Ectodermal cell (in vitro differentiated cells): ENCODE measurements at regions not wholly inside any gene's neighbourhood (a gene's known extent, or its start where the extent isn't known, plus 50 kb on each side); places are given as distances from the start of the nearest gene placed in this dataset.

ENCODE experiments used
- H3K27ac ChIP-seq: 2 replicates; pipeline ENCODE4 v1.7.0; 2013; ENCODE audit warnings: mild to moderate bottlenecking, low read depth, low read length; ENCODE audit not compliant: insufficient read depth, poor library complexity, severe bottlenecking
- H3K27me3 ChIP-seq: 2 replicates; pipeline ENCODE4 v1.7.0; 2013; ENCODE audit warnings: mild to moderate bottlenecking, low read length; ENCODE audit not compliant: insufficient read depth, control insufficient read depth, poor library complexity, severe bottlenecking
- H3K36me3 ChIP-seq: one replicate; pipeline ENCODE4 v1.7.0; 2013; ENCODE audit warnings: low read length; ENCODE audit not compliant: control insufficient read depth, insufficient read depth
- H3K4me1 ChIP-seq: one replicate; pipeline ENCODE4 v1.7.0; 2013; ENCODE audit warnings: low read length; ENCODE audit not compliant: control insufficient read depth, insufficient read depth
- H3K4me3 ChIP-seq: 2 replicates; pipeline ENCODE4 v1.7.0; 2013; ENCODE audit warnings: low read depth, low read length, control low read depth; ENCODE audit not compliant: insufficient read depth
- H3K9me3 ChIP-seq: 2 replicates; pipeline ENCODE4 v1.7.0; 2013; ENCODE audit warnings: mild to moderate bottlenecking, low read length, moderate library complexity; ENCODE audit not compliant: control insufficient read depth
- WGBS, 2 experiments: methylation state at CpG; one replicate each; pipeline ENCODE4 v1.1.7; 2013; ENCODE audit warnings: missing lambda C conversion rate in 2 of 2; 5-methylcytosine and 5-hydroxymethylcytosine counted together

DNA sequence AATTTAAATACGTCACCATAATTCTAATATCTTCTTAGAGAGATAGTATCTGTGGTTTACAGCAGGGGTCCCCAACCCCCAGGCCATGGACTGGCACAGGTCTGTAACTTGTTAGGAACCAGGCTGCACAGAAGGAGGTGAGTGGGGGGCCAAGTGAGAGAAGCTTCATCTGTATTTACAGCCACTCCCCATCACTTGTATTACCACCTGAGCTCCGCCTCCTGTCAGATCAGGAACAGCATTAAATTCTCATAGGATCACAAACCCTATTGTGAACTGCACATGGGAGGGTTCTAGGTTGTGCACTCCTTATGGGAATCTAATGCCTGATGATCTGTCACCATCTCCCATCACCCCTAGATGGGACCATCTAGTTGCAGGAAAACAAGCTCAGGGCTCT lies 282.6 kb downstream of the ICOS start:
- no peak overlapping the region for H3K27ac ChIP-seq
- no peaks in the 10 kb centered on the region for H3K4me1 ChIP-seq
- no peaks in the 10 kb centered on the region for H3K36me3 ChIP-seq
- no peak overlapping the region for H3K4me3 ChIP-seq
- 80 to 82% methylated on average over 1 to 2 of the region's 2 CpGs for WGBS, 2 experiments
- no peaks in the 10 kb centered on the region for H3K27me3 ChIP-seq
- H3K9me3 ChIP-seq: no peaks in the 10 kb centered on the region

DNA sequence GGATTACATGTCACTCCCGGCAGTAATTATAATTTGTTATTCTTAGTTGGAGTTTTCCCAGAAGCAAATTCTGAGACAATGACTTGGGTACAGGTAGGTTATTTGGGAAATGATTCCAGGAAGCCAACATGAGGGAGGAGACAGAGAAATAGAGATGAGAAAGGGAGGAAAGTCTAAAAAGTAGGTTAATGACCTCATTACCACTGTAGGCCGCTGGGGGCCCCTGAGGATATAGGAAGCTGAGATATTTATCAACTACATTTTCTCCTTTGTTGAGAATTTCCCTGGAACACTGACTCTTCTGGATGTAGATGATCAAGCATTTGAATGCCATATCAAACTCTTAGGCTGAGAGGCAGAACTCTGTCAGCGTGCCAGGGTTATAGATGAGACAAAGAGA lies 284.3 kb downstream of the ICOS start:
- Histone ChIP-seq H3K4me3 (no peak overlapping the region), H3K27ac (no peak overlapping the region), H3K4me1 (peaks cover 5% of the 10 kb centered on the region), H3K36me3 (no peaks in the 10 kb centered on the region), H3K9me3 (no peaks in the 10 kb centered on the region), H3K27me3 (no peaks in the 10 kb centered on the region)
- WGBS, 2 experiments: 90 to 94% methylated on average over 3 of the region's 3 CpGs

DNA sequence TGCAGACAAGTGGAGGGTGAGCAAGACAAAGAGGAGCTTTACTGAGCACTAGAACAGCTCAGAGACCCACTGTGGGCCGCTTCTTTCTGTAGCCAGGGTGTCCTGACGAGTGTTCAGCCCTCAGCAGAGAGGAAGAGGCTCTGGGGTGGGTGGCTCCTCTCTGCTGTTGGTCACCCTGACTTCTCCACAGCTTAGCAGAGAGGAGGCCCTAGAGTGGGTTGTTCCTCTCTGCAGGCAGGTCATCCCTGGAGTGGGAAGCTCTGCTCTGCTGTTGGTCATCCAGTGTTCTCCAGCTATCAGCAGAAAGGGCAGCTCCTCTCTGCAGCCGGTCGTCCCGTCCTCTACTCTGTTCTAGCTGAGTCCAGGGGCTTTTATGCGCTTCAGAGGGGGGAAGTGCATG lies 286.5 kb downstream of the ICOS start:
- peaks cover 26% of the 10 kb centered on the region for H3K4me1 ChIP-seq
- no peak overlapping the region for H3K4me3 ChIP-seq
- no peak overlapping the region for H3K27ac ChIP-seq
- H3K9me3 ChIP-seq: no peaks in the 10 kb centered on the region
- WGBS, 2 experiments: 93 to 94% methylated on average over 6 of the region's 6 CpGs
- H3K27me3 ChIP-seq: peaks cover 10% of the 10 kb centered on the region
- H3K36me3 ChIP-seq: no peaks in the 10 kb centered on the region

DNA sequence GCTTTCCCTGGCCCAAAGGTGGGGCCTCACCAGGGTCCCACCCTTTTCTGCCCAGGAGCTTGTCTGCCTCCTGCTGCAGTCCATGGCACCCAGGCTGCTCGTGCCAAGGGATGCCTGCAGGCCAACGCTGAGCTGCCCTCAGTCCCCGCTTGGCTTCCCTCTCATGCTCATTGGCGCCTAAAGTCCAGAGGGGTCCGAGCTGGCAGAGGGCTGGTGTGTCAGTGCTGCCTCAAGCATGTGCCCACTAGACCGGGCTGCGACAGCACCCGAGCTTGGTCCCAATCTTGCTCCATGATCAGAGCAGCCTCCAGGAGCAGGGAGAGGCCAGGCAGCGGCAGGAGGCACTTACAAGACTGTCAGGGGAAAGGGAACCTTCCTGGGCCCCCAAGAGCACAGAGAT lies 287.0 kb downstream of the ICOS start:
- Histone ChIP-seq H3K9me3 (no peaks in the 10 kb centered on the region), H3K4me3 (no peak overlapping the region), H3K36me3 (no peaks in the 10 kb centered on the region), H3K4me1 (peaks cover 30% of the 10 kb centered on the region), H3K27me3 (peaks cover 10% of the 10 kb centered on the region), H3K27ac (no peak overlapping the region)
- WGBS, 2 experiments: 96 to 97% methylated on average over 9 of the region's 9 CpGs

DNA sequence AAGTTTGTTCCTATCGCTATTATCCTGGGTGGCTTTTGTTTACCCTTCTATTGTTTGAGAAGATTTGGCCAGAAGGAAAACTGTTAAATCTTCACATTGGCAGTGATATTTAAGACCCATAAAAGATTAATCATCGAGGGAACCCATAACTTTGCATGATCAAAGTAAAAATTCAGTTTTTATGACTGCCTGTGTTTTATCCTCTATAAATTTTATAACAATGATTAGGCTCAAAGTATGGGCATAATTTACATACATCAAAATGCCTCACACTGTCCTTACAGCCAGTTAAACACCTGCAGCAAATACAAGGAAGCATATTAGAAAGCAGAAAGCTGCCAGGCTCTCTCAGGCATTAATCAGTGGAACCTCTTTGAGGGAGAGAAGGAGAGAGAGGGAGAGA lies 289.1 kb downstream of the ICOS start:
- no peak overlapping the region for H3K27ac ChIP-seq
- no peaks in the 10 kb centered on the region for H3K9me3 ChIP-seq
- no peak overlapping the region for H3K4me3 ChIP-seq
- no peaks in the 10 kb centered on the region for H3K36me3 ChIP-seq
- H3K4me1 ChIP-seq: peaks cover 38% of the 10 kb centered on the region
- WGBS, 2 experiments: 63 to 86% methylated on average over 1 to 2 of the region's 2 CpGs
- peaks cover 10% of the 10 kb centered on the region for H3K27me3 ChIP-seq

DNA sequence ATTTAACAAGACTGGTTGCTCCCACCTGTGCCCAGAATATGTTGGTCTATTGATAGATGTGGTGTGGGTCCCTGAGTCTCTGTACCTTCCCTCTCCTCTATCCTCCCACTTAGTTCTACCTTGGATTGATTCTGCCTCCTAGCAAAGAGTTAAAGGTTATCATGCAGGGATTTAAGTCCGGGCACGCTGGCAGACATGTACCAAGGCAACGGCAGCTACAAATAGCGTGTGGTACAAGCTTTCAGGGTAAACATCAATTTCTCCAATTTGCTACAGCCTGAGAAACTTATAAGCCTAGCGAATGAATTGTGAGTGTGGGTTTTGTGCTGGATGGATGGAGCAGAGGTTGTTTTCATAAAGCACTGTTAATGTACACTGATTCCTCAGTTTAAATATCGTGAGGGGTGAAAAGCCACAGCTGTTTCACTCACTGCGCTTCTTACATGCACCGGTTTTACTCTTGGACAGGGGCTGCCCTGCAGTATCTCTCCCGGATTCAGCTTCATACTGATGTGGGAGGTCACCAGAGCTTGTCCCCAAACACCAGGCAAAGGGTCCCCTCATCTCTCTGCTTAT lies 289.8 kb downstream of the ICOS start:
- H3K27ac ChIP-seq: no peak overlapping the region
- H3K9me3 ChIP-seq: no peaks in the 10 kb centered on the region
- H3K4me3 ChIP-seq: no peak overlapping the region
- 92 to 93% methylated on average over 9 of the region's 9 CpGs for WGBS, 2 experiments
- H3K4me1 ChIP-seq: peaks cover 38% of the 10 kb centered on the region
- H3K27me3 ChIP-seq: peaks cover 10% of the 10 kb centered on the region
- no peaks in the 10 kb centered on the region for H3K36me3 ChIP-seq

DNA sequence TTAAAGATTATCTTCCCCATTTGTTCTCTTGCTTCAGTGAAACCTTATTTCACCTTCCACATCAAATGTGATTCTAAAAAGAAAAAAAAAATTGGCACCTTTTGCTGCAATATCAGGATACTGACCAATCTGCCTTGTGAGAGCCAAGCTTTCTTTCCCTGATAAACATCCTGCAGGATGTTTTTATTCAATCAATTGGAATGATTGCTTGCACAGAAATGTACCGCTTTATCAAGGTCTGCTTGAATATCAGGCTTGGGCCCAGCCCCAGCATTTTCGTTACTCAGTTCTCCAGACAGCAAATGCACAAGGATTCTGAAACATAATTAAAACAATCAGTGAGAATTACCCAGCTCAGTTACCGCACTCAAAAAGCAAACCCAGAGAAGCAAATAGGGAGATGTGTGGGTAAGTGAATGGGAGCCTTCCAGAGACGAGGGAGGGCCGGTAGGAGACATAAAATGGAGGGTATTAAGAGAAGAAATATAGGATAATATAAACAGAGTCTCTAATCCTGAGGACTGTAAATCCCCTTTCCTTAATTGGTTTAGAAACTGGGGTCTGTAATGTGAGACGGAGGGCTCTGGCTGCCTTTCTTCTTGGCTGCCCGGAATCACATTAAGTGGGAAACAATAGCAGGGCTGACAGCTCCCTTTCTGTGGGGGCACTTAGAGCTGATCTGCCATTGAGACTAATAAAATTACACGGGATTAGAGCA lies 291.8 kb downstream of the ICOS start:
- Histone ChIP-seq H3K4me3 (no peak overlapping the region), H3K27ac (peak overlapping the region; percentile 30), H3K36me3 (no peaks in the 10 kb centered on the region), H3K27me3 (peaks cover 10% of the 10 kb centered on the region), H3K9me3 (no peaks in the 10 kb centered on the region), H3K4me1 (peaks cover 38% of the 10 kb centered on the region)
- 30% methylated on average over 8 of the region's 8 CpGs for WGBS, 2 experiments

DNA sequence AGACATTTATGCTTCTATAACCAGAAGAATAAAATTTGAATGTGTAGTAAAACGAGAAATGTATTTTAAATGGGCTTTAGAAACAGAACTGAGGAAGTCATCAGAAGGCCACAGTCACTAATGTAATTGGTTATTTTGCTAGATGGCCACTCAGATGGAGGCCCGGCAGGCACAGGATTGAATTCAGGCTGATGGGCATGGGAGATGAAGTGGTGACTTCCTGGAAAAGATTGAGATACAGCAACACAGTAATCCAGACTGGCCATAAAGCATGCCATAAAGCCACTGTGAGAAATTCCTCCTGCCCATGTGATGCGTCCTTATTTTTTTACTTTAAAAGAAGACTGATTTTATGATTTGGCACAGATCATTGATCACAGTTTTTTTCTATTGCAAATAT lies 297.7 kb downstream of the ICOS start:
- H3K27me3 ChIP-seq: no peaks in the 10 kb centered on the region
- peaks cover 2% of the 10 kb centered on the region for H3K4me1 ChIP-seq
- 93 to 98% methylated on average over 2 to 3 of the region's 3 CpGs for WGBS, 2 experiments

DNA sequence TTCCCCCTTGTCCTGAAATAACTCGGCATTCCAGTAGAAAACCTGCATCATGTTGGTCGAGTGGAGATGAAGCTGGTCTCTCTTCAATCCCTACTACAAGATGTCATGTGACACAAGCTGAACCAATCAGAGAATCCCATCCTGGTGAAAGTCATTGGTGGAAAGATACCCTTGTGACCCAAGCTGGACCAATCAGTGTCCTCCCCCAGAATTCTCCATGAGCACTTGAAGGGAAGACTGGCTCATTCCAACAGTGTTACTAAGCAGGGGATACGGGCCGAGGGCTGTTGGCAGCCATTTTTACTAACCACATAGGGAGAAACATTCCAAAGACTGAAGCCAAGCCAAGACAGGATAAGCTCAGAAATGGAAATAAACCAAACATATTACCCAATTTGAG lies 298.3 kb downstream of the ICOS start:
- no peaks in the 10 kb centered on the region for H3K9me3 ChIP-seq
- WGBS, 2 experiments: 93 to 94% methylated on average over 4 of the region's 4 CpGs
- no peaks in the 10 kb centered on the region for H3K27me3 ChIP-seq
- no peak overlapping the region for H3K4me3 ChIP-seq
- H3K4me1 ChIP-seq: no peaks in the 10 kb centered on the region
- no peak overlapping the region for H3K27ac ChIP-seq
- no peaks in the 10 kb centered on the region for H3K36me3 ChIP-seq

More for the DNA sequence above, 297.7 kb downstream of the ICOS start:
- H3K27ac ChIP-seq: no peak overlapping the region
- H3K36me3 ChIP-seq: no peaks in the 10 kb centered on the region
- H3K9me3 ChIP-seq: no peaks in the 10 kb centered on the region
- no peak overlapping the region for H3K4me3 ChIP-seq

DNA sequence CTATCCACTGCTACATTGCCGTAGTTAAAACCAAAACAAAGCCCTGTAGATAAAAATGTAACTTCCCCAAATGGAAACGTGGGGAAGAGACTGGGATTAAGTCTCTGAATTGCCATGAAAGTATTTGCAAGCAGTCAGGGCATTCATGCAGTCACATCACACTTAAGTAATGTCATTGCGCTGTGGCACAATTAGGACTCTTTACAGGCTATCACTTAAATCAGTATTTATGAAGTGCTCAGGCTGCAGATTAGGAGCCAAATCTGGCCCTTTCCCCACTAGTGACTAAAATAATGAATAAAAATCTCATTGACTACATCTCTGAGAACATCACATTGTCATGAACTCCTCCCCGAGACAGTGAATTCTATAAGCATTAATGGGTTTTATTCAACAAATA lies 300.9 kb downstream of the ICOS start:
- H3K27ac ChIP-seq: no peak overlapping the region
- no peaks in the 10 kb centered on the region for H3K4me1 ChIP-seq
- 91 to 92% methylated on average over 4 of the region's 4 CpGs for WGBS, 2 experiments
- H3K27me3 ChIP-seq: no peaks in the 10 kb centered on the region
- no peaks in the 10 kb centered on the region for H3K9me3 ChIP-seq
- no peak overlapping the region for H3K4me3 ChIP-seq
- H3K36me3 ChIP-seq: no peaks in the 10 kb centered on the region
